Muscle of back (tissue), 3 donors: ENCODE measurements at regions not wholly inside any gene's neighbourhood (a gene's known extent, or its start where the extent isn't known, plus 50 kb on each side); places are given as distances from the start of the nearest gene placed in this dataset.

ENCODE experiments used
- DNase-seq, 3 donors: peaks; one replicate each; pipeline versions ENCODE4 v3.0.0 to v3.0.0-alpha.2; 2013

GRCh38 chr20:50258790-50259483 lies 68.3 kb downstream of the CEBPB start:
- no peak for DNase-seq

DNA sequence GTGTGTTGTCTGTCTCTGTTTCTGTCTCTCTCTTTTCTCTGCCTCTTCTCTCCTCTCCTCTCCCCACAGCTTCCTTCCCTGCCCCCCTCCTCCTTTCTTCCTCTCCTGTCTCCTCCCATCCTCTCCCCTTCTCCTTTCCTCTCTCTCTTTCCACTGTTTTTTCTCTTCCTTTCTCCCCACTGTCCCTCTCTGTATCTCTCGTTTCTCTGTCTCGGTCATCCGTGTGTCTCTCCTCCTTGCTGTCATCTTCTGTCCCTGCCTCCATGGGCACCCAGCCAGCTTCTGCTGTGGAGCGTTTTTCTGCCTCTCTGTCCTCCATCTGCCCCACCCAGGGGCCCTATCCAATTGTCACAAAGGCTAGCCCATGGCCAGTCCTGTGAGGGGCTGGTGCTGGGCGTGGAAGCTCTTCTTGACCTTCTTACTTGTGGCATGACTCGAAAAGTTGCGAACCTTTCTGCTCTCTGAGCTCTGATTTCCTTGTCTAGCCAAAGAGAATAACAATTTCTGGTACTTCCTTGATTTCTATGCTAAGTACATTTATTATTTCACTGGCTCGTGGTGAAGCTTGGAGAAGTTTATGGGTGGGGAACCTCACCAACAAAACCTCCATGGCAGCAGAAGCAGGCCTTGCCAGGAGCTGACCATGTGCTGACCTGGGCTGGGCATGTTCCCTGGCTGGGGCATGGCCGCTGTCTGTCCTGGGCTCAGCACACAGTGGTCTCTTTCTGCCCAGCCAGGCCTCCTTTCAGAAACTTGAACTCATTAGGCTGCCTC lies 69.3 kb downstream of the CEBPB start:
- DNase-seq: peak in 1 of 3 donors; percentile 68

DNA sequence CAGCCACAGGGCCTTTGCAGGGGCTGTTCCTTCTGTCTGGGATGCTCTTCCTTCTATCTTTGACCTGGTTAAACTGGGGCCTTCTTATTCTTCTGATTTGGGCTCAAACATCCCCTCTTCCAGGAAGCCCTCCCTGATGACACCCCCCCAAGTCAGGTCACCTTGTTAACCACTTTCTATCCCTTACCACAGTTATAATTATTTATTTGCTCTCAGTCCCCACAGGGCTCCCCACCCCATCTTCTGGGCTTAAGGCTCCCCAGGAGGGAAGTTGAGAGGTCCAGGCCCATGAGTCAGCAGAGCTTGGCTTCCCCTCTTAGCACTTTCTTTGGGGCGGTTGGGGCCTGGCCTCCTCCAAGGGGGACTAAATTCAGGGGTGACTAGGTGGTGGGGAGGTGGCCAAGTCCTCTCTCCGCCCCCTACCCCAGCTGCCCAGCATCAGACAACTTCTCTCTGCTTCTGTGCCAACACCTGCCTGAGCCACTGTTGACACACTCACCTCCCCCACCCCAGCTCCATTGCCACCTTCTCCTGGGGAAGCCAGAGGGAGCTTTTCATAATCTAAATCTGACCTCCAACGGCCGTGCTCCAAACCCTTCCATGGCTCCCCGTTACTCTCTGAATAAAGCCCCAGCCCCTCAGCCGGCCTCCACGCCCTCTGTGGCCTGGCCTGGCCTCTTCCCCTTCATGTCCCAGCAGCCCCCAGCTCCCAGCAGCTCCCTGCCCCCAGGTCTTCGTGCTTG lies 70.0 kb downstream of the CEBPB start:
- DNase-seq: no peak

GRCh38 chr20:50261471-50262212 lies 71.0 kb downstream of the CEBPB start:
- no peak for DNase-seq

- DNase-seq: no peak
These were observed 73.2 kb downstream of the CEBPB start for GRCh38 chr20:50263831-50264230.

DNA sequence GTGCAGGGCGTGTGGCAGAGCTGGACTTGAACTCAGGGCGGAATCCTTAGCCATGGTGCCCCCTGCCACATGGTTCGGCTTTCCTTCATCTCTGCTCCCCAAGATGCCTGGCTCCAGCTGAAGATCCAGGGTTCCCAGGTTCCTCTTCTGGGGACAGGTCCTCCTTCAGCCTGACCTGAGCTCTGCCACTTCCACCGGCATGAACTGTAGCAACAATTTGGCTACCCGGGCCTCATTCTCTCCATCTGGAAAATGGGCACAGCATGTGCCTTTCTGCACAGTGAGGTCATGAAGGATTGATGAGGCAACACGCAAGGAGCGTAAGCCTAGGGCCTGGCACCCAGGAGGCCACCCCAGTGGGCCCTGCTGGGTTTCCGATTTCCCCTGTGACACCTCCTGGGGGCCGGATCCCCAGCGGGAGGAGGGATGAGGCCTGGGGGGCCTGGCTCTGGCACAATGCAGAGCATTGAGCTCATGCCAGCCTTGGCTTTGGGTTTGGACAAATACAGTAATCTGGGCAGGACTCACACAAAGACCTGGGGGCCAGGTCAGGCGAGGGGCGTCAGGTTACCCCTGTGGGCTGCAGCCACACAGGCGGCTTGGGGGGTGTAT lies 74.0 kb downstream of the CEBPB start:
- DNase-seq: no peak

GRCh38 chr20:50265245-50265946 lies 74.8 kb downstream of the CEBPB start:
- no peak for DNase-seq

GRCh38 chr20:50266293-50267040 lies 75.8 kb downstream of the CEBPB start:
- DNase-seq: no peak

- peak; percentile 47 to 87 (median 62) for DNase-seq
These were observed 76.6 kb downstream of the CEBPB start for GRCh38 chr20:50267041-50267865.

GRCh38 chr20:50267866-50268219 lies 77.2 kb downstream of the CEBPB start:
- DNase-seq: no peak

GRCh38 chr20:50269091-50270033 lies 78.7 kb downstream of the CEBPB start:
- DNase-seq: no peak

GRCh38 chr20:50270034-50270395 lies 79.4 kb downstream of the CEBPB start:
- no peak for DNase-seq

- no peak for DNase-seq
These were observed 79.9 kb downstream of the CEBPB start for GRCh38 chr20:50270569-50270968.

DNA sequence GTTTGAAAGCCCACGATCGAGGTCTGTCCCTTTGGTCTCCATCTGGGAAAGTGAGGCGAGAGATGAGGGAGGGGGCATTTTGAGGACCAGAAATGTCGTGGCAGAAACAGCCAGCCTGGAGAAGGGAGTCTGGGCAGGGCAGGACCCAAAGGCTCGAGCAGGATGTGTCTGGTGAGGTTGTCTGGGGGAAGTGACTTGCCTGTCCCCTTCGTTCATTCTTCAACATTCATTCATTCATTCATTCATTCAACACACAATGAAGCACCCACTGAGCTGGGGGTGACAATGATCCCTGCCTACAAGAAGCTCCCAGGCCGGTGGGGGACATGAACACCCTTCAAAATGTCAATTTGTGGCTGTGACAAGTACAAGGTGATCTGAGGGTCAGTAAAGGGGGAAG lies 80.5 kb downstream of the CEBPB start:
- no peak for DNase-seq

DNA sequence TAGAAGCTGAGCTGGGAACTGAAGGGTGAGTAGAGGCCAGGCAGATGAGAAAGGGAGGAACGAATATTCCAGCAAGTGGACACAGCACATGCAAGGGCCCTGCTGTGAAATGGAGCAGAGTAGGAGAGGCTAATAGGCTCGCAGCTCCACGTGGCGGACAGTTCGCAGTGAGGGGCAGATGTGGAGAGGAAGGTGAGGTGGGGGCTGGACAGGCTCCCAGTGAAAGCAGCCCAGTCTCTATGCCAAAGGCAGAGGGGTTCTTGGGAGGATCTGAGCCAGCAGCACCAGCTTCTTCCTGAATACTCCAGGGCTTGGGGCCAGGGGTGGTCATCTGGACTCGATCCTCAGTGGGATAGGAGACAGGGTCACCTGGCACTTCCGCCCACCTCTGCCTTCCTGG lies 81.0 kb downstream of the CEBPB start:
- DNase-seq: no peak

DNA sequence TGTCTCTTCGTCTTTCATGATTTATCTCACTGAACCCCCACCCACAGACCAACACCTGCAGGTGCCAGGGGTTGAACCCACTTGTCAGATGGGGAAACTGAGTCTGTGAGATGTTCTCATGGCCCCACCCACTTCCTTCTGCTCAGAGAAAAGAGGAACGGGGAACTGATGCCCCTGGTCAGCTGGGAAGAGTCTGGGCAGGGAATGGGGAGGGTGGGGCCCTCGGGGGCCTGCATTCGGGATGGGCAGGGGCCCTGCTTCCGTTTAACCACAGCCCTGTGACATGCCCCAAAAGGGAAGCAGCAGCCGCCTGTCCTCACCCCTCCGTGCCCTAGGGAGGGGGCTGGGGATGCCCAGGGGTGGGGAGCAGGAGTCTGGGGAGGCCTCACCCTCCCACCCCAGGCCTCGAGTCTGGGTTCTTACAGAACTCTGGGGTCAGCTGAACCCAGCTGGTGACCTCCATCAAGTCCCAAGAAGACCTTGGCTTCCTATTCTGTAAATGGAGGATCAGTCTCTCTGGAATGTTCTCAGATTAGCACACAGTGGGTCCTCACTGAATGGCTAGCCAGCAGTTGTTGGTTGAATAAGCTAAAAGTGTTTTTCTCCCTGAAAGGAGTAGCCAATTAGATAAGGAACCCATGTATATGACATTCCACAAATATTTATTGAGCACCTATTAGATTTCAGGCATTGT lies 81.5 kb downstream of the CEBPB start:
- DNase-seq: no peak

GRCh38 chr20:50272724-50273446 lies 82.3 kb downstream of the CEBPB start:
- no peak for DNase-seq
